M059J (cell line): ENCODE measurements at regions not wholly inside any gene's neighbourhood (a gene's known extent, or its start where the extent isn't known, plus 50 kb on each side); places are given as distances from the start of the nearest gene placed in this dataset.

Experiments
- DNase-seq: peaks from one replicate; pipeline ENCODE4 v3.0.0-alpha.2; 2012; ENCODE audit warnings: low read depth

DNA sequence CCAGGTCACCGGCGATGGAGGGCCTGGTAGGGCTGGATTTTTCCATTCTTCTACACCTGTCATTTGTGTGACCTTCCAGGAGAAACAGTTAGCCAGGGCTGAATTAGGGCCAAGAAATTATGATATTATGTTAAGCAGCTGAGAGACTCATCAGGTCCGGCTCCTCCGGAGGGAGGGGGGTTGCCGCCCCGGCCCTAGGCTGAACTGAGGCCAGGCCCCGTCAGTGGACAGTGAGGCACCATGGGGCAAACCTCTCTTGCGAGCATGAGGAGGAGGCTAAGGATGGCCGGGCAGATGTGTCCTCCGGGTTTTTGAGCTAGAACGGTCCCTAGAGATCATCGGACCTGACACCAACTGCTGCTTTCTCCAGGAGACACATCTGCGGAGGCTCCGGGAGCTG is 150.1 kb downstream of the SOX11 start:
- no peak for DNase-seq

DNA sequence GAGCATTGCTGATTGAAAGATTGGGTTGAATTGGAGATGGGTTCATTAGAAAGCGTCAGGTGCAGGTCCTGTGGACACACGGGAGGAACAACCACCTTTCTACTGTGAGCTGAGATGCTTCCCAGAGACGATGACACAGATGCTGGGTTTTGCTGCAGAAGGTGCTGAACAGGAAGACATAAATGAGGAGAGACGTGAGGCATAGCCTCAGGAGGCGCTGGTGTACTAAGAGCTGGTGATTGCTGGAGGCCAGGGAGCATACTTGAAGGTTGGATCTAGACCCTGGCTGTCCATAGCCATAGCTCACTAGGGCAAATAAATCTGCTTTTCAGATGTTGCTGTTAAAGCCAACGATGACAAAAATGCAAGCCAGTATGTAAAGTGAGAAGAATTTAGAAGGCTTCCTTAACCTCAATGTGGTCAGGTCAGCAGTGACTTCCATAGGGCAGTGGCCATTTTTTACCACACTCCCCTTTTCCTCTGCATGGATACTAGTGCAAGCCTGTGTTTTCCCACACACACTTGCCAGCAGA is 153.7 kb downstream of the SOX11 start:
- no peak for DNase-seq

DNA sequence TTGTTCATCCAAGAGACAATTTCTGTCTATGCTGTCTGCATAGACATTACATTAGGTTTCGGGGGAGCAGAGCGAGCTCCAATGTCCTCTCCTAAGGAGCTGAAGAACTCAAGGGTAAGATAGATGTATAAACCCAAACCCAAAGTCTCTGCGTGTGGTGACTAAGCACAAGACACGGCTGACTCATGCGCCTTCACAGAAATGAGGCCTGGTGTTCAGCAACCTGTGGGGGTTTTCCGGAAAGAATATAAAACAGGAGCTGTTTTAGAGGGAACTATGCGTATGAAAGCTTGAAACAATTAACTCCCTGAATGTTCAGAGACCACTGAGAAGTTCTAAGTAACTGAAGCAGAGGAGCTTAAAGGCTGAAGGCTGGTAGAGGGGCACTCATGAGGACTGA is 154.7 kb downstream of the SOX11 start:
- DNase-seq, result no peak

DNA sequence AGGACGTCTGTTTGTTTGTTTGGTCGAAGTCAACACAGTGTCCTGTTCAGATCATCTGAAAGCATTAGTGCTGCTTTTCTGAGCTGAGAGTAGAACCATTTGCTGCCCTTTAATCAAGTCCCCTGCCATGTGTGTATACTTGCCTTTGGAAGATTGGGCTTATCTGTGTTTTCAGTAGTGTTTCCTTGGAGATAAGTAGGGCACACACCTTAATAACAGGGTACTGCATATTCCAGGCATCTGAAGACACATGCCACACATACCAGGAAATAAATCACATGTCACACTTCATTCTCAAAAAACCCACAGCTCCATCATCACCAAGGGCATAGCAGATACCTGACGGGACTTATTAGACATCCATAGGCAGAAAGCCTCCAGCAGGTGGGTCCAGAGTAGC is 157.4 kb downstream of the SOX11 start:
- DNase-seq, result no peak

DNA sequence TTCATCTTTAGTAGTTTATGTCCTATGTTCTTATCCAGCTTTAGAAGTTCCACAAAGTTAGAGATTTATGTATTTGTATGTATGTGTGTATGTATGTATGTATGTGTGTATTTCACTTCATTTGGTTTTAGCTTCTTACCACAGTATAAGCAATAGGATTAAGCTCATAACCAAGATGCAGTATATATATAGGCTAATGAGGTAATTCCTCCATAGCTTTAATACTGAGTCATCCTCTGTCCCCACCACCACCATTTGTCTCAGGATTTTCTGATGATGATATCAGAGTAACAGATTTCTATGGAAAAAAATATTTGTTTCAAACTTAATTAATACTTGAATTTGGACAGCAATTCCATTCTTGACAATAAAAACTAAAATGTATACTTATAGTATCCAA is 159.2 kb downstream of the SOX11 start:
- no peak for DNase-seq

DNA sequence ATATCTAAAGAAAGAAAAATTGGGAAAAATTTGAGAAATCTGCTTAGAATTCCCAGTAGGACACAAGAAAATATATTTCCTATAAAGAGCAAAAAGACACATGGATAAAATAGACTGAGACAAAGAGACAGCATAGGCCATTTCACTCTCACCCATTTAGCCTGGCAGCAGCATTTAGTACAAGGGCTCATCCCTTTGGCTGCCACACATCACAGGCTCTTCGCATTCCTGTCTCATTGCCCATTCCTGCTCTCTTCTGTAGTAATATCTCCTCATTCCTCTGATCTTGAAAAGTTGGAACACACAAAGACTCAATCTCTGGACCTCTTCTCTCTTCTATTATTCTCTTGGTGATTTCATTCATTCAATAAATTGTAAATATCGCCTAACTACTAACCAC is 162.6 kb downstream of the SOX11 start:
- DNase-seq, result no peak

DNA sequence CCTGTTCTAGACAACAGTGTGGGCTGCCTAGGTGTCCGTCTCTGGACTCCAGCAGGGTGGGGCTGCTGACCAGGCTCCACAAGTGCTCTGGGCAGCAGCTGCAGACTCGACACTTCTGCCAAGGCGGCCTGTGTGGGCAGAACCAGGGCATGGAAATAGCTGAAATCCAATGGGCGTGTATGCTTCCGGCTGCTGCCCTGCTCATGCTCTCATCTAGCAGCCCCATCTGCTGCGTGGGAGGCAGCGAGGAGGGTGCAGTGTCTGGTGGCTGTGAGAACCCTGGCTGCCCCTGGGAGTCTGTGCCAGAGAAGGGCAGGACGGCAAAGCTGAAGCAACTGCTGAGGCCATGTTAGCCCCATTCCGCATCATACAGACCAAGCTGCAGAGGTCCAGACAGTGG is 174.9 kb downstream of the SOX11 start:
- DNase-seq, result no peak

DNA sequence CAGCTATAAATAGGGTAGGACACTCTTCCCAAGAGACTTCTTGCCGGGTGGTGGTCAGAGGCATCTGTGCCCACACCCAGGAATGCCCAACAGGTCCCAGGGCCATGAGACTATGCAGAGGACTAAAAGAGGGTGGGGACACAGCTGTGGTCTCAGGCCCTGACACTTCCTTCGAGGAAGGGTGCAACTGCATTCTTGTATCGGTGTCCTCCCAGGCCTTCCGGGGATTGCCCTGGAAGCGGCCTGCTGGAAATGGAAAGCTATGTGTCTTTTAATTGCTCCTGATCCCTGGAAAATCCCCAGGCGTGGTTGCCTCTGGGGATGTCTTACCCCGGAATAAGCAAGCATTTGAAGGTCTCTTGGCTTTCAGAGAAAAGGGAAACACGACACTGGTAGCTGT is 176.7 kb downstream of the SOX11 start:
- no peak for DNase-seq

DNA sequence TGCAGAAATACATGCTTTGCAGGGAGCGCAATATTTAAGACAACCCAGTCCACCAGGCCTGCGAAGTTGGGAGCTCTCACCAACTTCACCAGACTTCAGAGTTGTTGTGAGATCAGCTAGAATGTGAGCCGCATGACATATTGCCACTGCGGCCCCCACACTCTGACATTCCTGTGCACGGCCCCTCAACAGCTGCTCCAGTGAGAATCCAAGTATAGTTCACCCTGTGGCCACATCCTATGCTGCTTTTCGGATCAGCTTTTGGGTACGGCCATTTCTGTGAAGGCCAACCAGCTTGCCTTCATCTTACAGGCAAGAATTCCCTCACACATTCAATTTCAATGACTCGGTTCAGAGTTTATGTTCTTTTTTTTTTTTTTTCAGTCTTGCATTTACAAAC is 177.8 kb downstream of the SOX11 start:
- no peak for DNase-seq

DNA sequence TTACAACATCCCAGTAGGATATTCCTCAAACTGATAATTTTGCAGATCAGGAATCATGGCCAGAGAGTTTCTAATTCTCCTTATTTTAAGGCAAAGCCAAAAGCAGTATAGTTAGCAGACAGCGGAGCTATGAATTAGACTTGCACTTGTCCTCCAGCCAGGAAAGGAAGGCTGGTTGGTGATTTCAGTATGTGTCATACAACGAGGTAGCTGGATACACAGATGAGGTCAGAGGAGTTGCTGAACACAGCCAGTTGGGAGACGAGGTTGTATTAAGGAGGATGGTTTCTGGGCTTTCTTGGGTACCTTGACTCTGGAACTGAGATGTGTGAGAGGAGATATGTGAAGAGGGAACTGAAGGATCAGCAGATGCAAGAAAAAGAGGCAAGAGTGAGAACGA is 185.2 kb downstream of the SOX11 start:
- DNase-seq, result no peak

DNA sequence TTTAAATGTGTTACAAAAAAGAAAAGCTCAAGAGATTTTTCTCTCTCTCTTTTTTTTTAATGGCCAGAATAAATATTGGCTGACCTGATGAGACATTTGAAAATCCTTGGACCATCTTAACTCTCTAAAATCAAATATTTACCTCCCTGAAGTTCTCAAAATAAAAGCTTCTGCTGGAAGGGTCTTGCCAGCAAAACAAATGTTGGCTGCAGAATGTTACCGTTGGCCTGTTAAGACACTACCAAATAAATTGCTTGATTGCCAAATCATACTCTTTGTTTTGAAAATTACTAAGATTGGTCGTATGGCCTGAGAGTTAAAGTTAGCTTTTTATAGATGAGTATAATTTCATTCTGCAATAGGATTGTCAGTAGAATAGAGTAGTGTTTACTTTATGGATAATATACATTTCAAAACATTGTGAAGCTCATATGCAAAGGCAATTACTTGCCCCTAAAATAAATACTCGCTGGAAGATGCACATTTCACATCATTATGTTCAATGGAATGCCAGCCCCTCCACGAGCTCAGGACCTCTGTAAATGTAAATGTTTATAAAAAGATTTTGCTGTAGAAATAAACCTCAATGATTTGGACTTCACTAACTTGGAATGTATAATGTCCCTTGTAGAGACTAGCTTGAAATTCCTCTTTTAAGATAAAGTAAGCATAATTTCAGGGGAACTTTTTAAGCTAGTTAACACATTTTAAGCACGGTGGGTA is 193.4 kb downstream of the SOX11 start:
- no peak for DNase-seq

DNA sequence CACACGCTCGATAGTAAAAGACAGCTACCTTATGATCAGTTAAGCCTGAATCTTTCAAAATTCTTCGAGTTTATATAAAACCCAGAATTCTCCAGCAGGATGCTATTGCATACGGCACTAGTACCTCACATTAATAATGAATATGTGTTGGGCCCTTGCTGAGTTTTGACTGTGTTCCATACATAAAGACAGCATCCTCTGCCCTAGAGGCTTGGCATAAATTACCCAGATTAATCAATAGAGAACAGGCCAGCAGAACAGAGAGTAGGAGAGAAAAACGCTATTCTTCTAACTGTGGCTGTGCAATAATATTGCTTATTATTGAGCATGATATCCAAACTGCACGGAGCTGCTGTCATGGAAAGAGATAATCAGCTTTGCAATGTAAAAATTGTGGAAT is 194.3 kb downstream of the SOX11 start:
- no peak for DNase-seq

DNA sequence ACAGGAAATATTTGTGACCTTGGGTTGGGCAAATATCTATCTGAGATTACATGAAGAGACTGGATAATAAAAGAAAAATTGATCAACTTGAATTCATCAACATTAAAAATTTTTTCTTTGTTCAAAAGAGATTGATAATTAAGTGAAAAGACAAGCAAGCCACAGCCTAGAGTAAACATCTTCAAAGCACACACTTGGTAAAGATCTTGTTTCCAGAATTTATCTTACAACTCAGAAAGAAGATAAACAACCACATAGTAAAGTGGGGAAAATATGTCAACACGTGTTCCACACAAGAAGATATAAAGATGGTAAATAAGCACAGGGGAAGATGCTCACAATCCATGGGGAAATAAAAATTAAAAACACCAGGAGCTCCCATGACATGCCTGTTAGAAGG is 195.9 kb downstream of the SOX11 start:
- DNase-seq, result no peak

DNA sequence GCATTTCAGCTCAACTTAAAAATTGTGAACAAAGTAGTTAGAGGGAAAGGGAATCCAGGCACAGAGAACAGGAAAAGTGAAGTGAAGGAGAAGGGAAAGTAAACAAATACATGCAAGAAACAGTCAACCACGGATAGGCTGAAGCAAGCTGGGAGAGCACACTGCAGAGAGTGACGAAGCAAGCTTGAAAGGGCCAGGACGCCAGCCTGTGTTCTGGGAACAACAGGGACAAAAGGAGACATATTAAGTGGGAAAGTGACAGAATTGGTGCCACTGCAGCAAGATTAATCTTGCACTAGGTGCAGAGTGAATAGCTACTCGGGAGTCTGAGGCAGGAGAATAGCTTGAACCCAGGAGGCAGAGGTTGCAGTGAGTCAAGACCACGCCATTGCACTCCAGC is 197.3 kb downstream of the SOX11 start:
- no peak for DNase-seq

DNA sequence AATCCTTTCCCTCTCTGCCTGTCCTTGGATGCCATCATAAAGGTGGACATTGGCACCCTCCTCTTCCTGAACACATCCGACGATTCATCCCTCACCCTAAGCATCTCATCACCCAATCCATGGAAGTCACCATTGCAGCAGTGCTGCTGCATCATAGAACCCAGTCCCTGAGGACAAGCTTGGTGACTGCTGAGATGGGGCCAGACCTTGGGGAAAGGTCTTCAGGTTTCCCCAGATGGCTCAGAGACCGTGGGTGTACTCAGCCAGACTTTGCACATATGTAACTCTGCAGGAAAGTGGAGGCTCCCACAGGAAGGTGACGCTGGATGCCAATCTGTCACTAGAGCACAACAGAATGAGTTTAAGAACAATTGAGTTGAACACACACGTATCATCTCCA is 202.2 kb downstream of the SOX11 start:
- no peak for DNase-seq

DNA sequence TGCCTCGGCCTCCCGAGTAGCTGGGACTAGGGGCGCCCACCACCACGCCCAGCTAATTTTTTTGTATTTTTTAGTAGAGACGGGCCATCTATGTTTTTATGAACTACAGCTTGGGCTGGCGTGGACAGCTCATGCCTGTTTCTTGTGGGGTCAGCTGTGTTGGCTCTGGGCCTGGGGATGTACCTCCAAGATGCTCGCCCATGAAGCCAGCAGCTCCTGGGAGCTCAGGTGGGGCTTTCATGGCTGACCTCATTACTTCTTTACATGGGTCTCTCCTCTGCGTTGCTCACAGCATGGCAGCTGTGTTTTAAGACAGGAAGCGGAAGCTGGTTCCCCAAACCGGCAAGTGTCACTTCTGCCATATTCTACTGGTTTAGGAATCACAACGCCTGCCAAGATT is 203.1 kb downstream of the SOX11 start:
- no peak for DNase-seq

DNA sequence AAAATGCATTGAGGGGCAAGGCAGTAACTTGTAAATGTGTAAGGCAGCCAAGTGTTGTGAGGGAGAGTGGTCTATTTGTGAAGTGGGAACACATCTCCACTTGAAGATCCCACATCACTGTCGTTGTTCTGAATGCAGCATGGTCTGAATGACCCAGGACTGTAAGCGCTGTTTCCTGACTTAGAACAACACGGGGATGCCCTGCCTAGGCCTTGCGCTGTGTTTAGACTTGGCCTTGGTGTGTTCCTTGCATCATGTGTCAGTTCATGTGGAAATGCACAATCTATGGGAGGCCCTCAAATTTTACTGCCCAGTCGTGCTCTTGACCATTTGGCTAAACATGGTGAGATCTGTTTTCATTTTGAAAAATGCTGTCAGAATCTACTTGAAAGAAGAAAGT is 205.1 kb downstream of the SOX11 start:
- DNase-seq, result no peak

DNA sequence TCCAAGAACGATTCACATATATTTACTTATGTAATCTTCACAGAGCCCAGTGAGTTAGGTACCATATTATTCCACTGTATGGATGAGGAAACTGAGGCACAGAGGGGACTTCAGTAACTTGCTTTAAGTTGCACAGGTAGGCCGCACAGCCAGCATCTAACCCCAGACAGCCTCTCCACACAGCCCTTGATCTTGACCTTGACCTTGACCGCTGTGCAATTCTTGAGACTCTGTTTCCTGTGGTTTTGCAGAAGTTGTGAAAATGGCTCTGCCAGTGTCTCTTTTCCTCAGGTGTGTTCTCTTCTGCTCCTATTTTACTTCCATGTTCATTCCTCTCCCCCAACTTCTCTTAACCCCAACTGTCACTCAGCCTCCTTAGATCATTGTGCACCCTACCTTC is 206.5 kb downstream of the SOX11 start:
- no peak for DNase-seq

DNA sequence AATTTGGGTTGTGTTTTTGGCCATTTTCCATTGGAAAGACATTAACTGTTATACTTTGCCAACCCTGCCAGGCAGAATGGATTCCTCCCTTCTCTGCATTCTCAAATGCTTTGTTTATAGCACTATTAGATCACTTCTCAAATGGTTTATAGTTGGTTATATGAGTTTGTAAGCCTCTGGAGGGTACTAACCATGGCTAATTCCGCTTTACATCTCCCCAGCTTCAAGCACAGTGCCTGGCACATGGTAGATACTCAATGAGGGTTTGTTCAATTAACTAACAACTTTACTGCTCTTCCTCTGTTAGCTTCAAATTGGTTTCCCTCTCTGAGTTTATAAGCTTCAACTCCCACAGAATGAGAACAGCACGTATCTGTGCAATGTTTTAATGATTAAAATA is 213.5 kb downstream of the SOX11 start:
- no peak for DNase-seq

DNA sequence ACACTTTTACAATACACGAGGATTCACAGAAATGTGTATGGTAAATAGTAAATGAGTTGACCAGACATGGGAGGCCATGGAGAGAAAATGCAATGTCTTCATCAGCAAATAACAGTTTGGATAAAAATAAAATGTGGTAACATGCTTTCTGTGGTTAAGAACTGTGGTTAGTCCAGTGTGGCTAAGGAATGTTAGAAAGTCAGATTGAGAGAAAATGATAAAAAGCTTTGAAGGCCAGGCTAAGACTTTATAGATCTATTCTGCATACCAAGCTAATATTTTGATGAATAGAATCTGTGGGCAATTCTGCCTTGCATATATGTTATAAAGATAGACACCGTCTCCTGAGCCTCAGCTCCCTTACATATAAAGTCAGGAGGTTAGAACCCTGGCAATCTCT is 215.9 kb downstream of the SOX11 start:
- no peak for DNase-seq

DNA sequence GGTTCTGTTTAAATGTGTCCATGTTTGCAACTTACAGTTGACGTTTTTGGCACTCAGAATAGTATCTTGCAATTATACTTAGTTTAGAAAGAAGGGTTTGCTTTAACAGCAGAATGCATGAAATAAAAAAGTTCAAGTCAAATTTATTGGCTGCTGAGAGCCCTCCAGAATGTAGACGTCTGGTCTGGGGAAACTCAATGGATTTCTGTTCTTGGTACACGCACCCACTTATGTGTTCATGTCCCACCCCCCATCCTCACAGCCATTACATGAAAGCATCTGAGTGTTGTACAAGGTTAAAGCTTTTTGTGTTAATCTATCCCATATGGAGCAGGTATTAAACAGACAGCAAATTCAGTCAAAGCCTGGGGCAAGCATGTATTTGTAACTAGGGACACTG is 219.5 kb downstream of the SOX11 start:
- DNase-seq, result no peak

DNA sequence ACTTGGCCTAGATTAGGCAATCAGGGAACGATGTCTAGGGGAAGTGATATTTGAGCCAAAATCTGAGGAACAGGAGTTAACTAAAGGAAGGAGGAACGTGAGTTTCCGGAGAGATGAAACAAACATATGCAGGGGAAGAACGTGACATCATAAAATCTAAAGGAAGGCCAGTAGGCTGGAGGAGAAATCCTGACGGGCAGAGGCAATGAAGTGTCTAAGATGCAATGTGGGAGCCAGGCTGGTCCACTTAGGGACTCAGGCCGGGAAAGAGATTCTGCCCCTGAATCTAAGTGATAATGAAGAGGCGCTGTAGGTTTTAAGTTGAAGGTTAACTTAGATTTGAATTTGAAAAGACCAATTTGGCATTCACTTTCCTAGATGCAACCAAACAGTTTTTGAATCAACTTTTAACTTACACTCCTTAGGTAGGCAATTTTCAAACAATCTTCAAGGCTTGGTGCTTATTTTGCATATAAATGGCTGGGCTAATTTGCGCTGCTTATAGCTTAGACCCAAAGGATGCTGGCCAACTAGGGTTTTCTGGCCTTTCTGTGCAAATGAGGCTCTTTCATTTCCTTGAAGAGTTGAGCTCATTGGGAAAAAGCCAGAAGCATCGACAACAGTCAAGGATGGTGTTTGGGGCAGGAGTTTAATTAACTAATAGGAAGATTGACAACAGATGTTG is 221.7 kb downstream of the SOX11 start:
- DNase-seq, result no peak

DNA sequence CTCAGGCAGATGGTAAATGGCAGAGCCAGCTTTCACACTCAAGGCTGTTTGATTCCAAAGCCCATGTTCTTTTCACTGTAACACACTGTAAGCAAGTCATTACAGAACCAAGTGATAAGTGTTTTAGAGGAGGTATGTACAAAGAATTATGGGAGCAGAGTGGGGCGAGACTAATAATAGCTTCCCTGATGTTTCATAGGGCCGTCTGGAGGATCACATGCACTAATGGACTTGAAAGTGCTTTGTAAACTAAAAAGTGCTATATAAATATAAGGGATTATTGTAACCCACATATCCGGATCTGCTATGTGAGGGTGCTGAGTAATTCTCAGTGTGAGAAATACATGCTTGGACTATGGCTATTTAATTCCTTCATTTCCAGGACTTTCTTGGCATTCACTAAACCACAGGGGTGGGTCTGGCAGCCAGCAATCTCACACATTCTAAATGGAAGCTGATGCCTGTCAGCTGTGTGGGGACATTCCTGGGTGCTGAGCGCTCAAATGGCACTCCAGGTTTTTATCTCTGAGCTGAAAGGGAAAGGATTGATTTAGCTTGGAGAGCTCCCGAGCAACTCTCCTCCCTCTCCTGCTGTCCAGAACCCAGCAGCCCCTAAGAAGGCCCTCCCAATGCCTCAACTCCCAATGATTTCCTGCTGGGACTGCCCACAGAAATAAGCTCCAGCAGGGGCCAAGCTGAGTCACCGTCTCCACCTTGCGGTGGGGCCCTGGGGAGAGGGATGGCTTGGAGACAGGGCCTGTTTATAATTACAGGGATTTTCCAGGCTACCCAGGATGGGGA is 222.8 kb downstream of the SOX11 start:
- DNase-seq, result no peak
